ENCODE measurements at regions not wholly inside any gene's neighbourhood (a gene's known extent, or its start where the extent isn't known, plus 50 kb on each side); places are given as distances from the start of the nearest gene placed in this dataset.
"Not testable (repeated sequence)": the region's sequence is repeated elsewhere in the genome, so short reads cannot be mapped to it uniquely, and the experiment has no call there.

GRCh38 chr7:56206420-56206819 lies 90.2 kb upstream of the NUPR2 start:
- DNase-seq, result no peak

- DNase-seq, result no peak
Measured at GRCh38 chr7:56199639-56200038, 83.4 kb upstream of the NUPR2 start.

- not testable (repeated sequence) for DNase-seq
Measured at GRCh38 chr7:56196195-56196594, 80.0 kb upstream of the NUPR2 start.

GRCh38 chr7:56188823-56189346 lies 72.7 kb upstream of the NUPR2 start:
- DNase-seq, result no peak

GRCh38 chr7:56188376-56188775 lies 72.2 kb upstream of the NUPR2 start:
- no peak for DNase-seq

- DNase-seq, result no peak
Measured at GRCh38 chr7:56181010-56181409, 64.8 kb upstream of the NUPR2 start.

GRCh38 chr7:56175771-56176170 lies 59.6 kb upstream of the NUPR2 start:
- no peak for DNase-seq

GRCh38 chr7:56174875-56175760 lies 58.9 kb upstream of the NUPR2 start:
- DNase-seq, result peak; percentile 18

GRCh38 chr7:56174346-56174874 lies 58.2 kb upstream of the NUPR2 start:
- DNase-seq, result no peak
